ENCODE measurements at regions not wholly inside any gene's neighbourhood (a gene's known extent, or its start where the extent isn't known, plus 50 kb on each side); places are given as distances from the start of the nearest gene placed in this dataset.

DNA sequence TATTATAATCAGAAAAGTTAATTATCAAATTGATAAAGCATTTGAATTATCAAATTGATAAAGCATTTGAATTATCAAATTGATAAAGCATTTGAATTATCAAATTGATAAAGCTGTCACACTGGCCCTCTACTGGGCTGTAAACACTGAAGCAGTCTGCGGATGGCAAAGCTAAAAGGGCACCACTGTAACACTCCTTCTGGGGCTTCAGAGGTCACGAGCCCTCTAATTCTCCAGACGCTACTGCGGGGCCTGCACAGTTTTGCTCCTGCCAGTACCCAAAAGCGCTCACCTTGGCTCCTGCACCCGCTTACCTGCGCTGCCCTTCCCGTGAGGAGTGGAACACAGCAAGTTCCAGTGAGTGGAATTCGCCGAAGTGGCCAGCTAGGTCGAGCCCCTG is 409.0 kb upstream of the KCNMB2 start:
- no peak for DNase-seq (ENCODE audit: low read depth, low spot score)
- Histone ChIP-seq H4K20me1 (replicated peaks; ENCODE audit: control insufficient read depth, extremely low read depth, insufficient read depth, low read length) (no peaks in the 10 kb centered on the region), H3K9ac (replicated peaks; ENCODE audit: extremely low read depth, insufficient read depth, low read length) (no peak overlapping the region), H3K4me1 (ENCODE audit: control insufficient read depth, extremely low read depth, insufficient read depth, low read length) (no peaks in the 10 kb centered on the region), H3K4me3 (replicated peaks in 1 of 3; ENCODE audit: insufficient read depth in 1 of 3, low read depth in 1 of 3, low read length in 3 of 3) (no peak overlapping the region), H2AFZ (ENCODE audit: low read depth, low read length) (no peak overlapping the region), H3K9me1 (replicated peaks; ENCODE audit: control insufficient read depth, extremely low read depth, insufficient read depth, low read length) (no peaks in the 10 kb centered on the region), H3K4me2 (ENCODE audit: insufficient read depth, low read length) (no peak overlapping the region), H3K27me3 (ENCODE audit: control insufficient read depth in 2 of 2, insufficient read depth in 2 of 2, low read length in 2 of 2) (no peaks in the 10 kb centered on the region), H3K9me3 (replicated peaks; ENCODE audit: control insufficient read depth, insufficient read depth, low read length) (no peaks in the 10 kb centered on the region), H3K27ac (ENCODE audit: insufficient read depth, low read depth, low read length) (no peak overlapping the region), H3K36me3 (ENCODE audit: control insufficient read depth in 2 of 2, extremely low read depth in 1 of 2, insufficient read depth in 2 of 2, low read length in 2 of 2) (no peaks in the 10 kb centered on the region), H3K79me2 (ENCODE audit: control insufficient read depth, insufficient read depth, low read length) (no peaks in the 10 kb centered on the region)
- ChIA-PET POLR2A (no interaction called here), CTCF (interaction anchor here (1.7 kb wide), 1 partner anchor 11 kb away, joined by 4 read pairs; no protein-coding TSS in a partner anchor)
- no TSS peak for BruUV-seq (replicated peaks)
- dilution Hi-C loops (cut with MboI; ENCODE audit: extremely low pct_ligation_motif_present, low sequenced_read_pairs): no loop called here
- TF ChIP-seq POLR2AphosphoS5 (IDR thresholded peaks at IDR 0.05; ENCODE audit: insufficient read depth, low read depth, low read length): no peak
- no peak for TF ChIP-seq EZH2 (IDR thresholded peaks at IDR 0.05; ENCODE audit: borderline replicate concordance, low read depth, low read length, severe bottlenecking)
- TF ChIP-seq JUN (IDR thresholded peaks at IDR 0.05; ENCODE audit: borderline replicate concordance, insufficient read depth, insufficient read length, low read depth): no peak
- no peak for TF ChIP-seq GATA2 (IDR thresholded peaks at IDR 0.05; ENCODE audit: insufficient read depth, insufficient read length, low read depth, low read length)
- TF ChIP-seq POLR2A (IDR thresholded peaks at IDR 0.05; ENCODE audit: low read depth, low read length): no peak
- TF ChIP-seq MYC (IDR thresholded peaks at IDR 0.05; ENCODE audit: low read depth, low read length): no peak
- TF ChIP-seq FOS (IDR thresholded peaks at IDR 0.05; ENCODE audit: borderline replicate concordance, insufficient read depth, low read length): no peak
- TF ChIP-seq CTCF (IDR thresholded peaks at IDR 0.05; ENCODE audit: extremely low read depth in 1 of 2, insufficient read depth in 1 of 2, low read depth in 1 of 2, low read length in 2 of 2): no peak
- TF ChIP-seq, protein P1, sequence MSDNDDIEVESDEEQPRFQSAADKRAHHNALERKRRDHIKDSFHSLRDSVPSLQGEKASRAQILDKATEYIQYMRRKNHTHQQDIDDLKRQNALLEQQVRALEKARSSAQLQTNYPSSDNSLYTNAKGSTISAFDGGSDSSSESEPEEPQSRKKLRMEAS (IDR thresholded peaks at IDR 0.05; ENCODE audit: insufficient read depth, insufficient read length): no peak
- no peak for FAIRE-seq
- intact Hi-C loops (cut with micrococcal nuclease): no loop called here
